ENCODE measurements at regions not wholly inside any gene's neighbourhood (a gene's known extent, or its start where the extent isn't known, plus 50 kb on each side); places are given as distances from the start of the nearest gene placed in this dataset.

DNA sequence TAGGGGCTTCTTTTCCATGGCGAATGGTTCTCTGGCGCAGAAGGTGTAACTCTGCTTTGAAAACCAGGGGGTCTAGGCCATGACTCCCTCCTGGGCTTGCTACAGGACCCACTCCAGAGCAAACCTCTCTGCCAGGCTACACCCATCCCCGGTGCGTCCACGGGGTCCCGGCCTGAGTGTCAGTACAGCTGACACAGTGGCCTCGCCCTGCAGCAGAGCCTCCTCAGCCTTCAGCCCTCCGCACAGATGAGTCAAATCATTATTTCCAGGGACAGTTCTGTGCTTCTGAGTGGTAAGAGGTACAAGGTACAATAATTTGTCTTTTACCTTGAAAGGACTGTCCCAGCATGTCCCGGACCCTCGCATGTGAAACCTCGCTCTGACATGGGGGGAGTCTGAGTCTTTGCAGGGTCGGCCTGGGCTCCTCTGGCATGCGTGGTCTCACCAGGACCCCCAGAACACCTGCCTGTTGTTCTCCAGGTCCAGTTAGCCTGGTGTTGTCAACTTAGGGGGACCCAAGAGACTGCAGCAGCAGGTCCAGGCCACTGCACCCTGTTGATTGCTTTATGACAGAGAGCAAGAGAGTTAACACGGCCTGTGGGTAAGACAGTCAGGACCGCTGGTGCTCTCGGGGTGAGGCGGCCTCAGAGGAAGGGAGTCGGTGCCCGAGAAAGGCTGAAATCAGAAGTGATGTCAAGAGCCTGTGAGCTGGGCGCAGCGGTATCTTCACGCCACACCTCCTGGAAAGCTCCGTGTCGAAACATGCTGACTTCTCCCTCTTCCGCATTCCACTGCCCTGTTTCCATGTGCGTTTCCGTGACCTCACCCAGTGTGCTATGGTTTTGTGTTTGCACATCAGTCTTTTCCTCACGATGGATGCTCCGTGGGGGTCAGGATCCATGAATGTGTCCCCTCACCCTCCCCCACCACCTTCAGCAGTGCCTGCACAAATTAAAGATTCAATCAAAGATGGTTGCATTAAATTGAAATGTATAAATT is 340.1 kb downstream of the EIPR1 start:
- TF ChIP-seq, protein P1, sequence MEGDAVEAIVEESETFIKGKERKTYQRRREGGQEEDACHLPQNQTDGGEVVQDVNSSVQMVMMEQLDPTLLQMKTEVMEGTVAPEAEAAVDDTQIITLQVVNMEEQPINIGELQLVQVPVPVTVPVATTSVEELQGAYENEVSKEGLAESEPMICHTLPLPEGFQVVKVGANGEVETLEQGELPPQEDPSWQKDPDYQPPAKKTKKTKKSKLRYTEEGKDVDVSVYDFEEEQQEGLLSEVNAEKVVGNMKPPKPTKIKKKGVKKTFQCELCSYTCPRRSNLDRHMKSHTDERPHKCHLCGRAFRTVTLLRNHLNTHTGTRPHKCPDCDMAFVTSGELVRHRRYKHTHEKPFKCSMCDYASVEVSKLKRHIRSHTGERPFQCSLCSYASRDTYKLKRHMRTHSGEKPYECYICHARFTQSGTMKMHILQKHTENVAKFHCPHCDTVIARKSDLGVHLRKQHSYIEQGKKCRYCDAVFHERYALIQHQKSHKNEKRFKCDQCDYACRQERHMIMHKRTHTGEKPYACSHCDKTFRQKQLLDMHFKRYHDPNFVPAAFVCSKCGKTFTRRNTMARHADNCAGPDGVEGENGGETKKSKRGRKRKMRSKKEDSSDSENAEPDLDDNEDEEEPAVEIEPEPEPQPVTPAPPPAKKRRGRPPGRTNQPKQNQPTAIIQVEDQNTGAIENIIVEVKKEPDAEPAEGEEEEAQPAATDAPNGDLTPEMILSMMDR (IDR thresholded peaks at IDR 0.05): no peak
- TF ChIP-seq EZH2 (IDR thresholded peaks at IDR 0.05): no peak
- TF ChIP-seq EZH2phosphoT487 (IDR thresholded peaks at IDR 0.05): no peak
- H3K4me1 Mint-ChIP-seq: peaks cover 13% of the 10 kb centered on the region
- Histone ChIP-seq H3K79me2 (ENCODE audit: low read depth) (no peaks in the 10 kb centered on the region), H3K27ac (no peak overlapping the region), H2AFZ (replicated peaks) (no peak overlapping the region), H3F3A (ENCODE audit: low read depth) (no peaks in the 10 kb centered on the region), H3K4me2 (no peak overlapping the region), H3K4me1 (no peaks in the 10 kb centered on the region), H3K4me3 (no peak overlapping the region), H3K27me3 (no peaks in the 10 kb centered on the region), H3K9me3 (ENCODE audit: low read depth) (no peaks in the 10 kb centered on the region), H3K36me3 (no peaks in the 10 kb centered on the region), H3K9ac (no peak overlapping the region), H4K20me1 (ENCODE audit: low read depth) (no peaks in the 10 kb centered on the region)
- H3K9me3 Mint-ChIP-seq: peaks cover 9% of the 10 kb centered on the region
- H3K27me3 Mint-ChIP-seq (ENCODE audit: insufficient read depth, low read depth): peaks cover 14% of the 10 kb centered on the region
- H3K36me3 Mint-ChIP-seq: peaks cover 3% of the 10 kb centered on the region
- no peak overlapping the region for H3K27ac Mint-ChIP-seq
- no peak for DNase-seq (ENCODE audit: low spot score)
- no peak overlapping the region for H3K4me3 Mint-ChIP-seq

GRCh38 chr2:3036432-3037125 is 341.0 kb downstream of the EIPR1 start:
- Mint-ChIP-seq H3K27me3 (ENCODE audit: insufficient read depth, low read depth) (peaks cover 14% of the 10 kb centered on the region), H3K4me1 (peaks cover 11% of the 10 kb centered on the region), H3K9me3 (peaks cover 9% of the 10 kb centered on the region), H3K4me3 (no peak overlapping the region), H3K36me3 (peaks cover 3% of the 10 kb centered on the region), H3K27ac (no peak overlapping the region)
- H3K4me3 ChIP-seq: no peak overlapping the region
- no peaks in the 10 kb centered on the region for H4K20me1 ChIP-seq (ENCODE audit: low read depth)
- no peak for TF ChIP-seq EZH2phosphoT487 (IDR thresholded peaks at IDR 0.05)
- TF ChIP-seq, protein P1 (IDR thresholded peaks at IDR 0.05): no peak
- TF ChIP-seq EZH2 (IDR thresholded peaks at IDR 0.05): no peak
- no peak overlapping the region for H3K9ac ChIP-seq
- H2AFZ ChIP-seq (replicated peaks): no peak overlapping the region
- H3K4me2 ChIP-seq: no peak overlapping the region
- no peaks in the 10 kb centered on the region for H3K79me2 ChIP-seq (ENCODE audit: low read depth)
- H3F3A ChIP-seq (ENCODE audit: low read depth): no peaks in the 10 kb centered on the region
- no peak for DNase-seq (ENCODE audit: low spot score)
- no peaks in the 10 kb centered on the region for H3K27me3 ChIP-seq
- no peaks in the 10 kb centered on the region for H3K36me3 ChIP-seq
- no peaks in the 10 kb centered on the region for H3K9me3 ChIP-seq (ENCODE audit: low read depth)
- H3K27ac ChIP-seq: no peak overlapping the region
- no peaks in the 10 kb centered on the region for H3K4me1 ChIP-seq

GRCh38 chr2:3035385-3036050 is 342.1 kb downstream of the EIPR1 start:
- Histone ChIP-seq H3F3A (ENCODE audit: low read depth) (no peaks in the 10 kb centered on the region), H3K4me2 (no peak overlapping the region), H3K79me2 (ENCODE audit: low read depth) (no peaks in the 10 kb centered on the region), H3K4me1 (no peaks in the 10 kb centered on the region), H2AFZ (replicated peaks) (no peak overlapping the region), H3K9ac (no peak overlapping the region), H3K4me3 (no peak overlapping the region), H3K27me3 (no peaks in the 10 kb centered on the region), H3K27ac (no peak overlapping the region), H3K9me3 (ENCODE audit: low read depth) (no peaks in the 10 kb centered on the region), H4K20me1 (ENCODE audit: low read depth) (no peaks in the 10 kb centered on the region), H3K36me3 (no peaks in the 10 kb centered on the region)
- Mint-ChIP-seq H3K4me3 (no peak overlapping the region), H3K4me1 (peaks cover 7% of the 10 kb centered on the region), H3K9me3 (peaks cover 8% of the 10 kb centered on the region), H3K36me3 (peaks cover 3% of the 10 kb centered on the region), H3K27ac (no peak overlapping the region), H3K27me3 (ENCODE audit: insufficient read depth, low read depth) (peaks cover 12% of the 10 kb centered on the region)
- TF ChIP-seq, protein P1 (IDR thresholded peaks at IDR 0.05): no peak
- TF ChIP-seq EZH2phosphoT487 (IDR thresholded peaks at IDR 0.05): no peak
- TF ChIP-seq EZH2 (IDR thresholded peaks at IDR 0.05): no peak
- DNase-seq (ENCODE audit: low spot score): no peak
